Upper lobe of right lung (tissue), 1 donor: ENCODE measurements at regions not wholly inside any gene's neighbourhood (a gene's known extent, or its start where the extent isn't known, plus 50 kb on each side); places are given as distances from the start of the nearest gene placed in this dataset.

ENCODE experiments used
- ATAC-seq: fragments of 200-7000 bp; cut with Tn5 transposase; one replicate; pipeline ENCODE4 v1.9.1; 2020; ENCODE audit warnings: mild to moderate bottlenecking, moderate library complexity
- DNase-seq: peaks from one replicate; pipeline ENCODE4 v3.0.0-alpha.2; 2020
- H3K27ac ChIP-seq: fragments of 200-600 bp; one replicate; pipeline ENCODE4 v1.8.0; 2022
- H3K27me3 ChIP-seq: fragments of 200-600 bp; one replicate; pipeline ENCODE4 v1.8.0; 2022; ENCODE audit warnings: mild to moderate bottlenecking
- H3K36me3 ChIP-seq: fragments of 200-600 bp; one replicate; pipeline ENCODE4 v1.8.0; 2022
- H3K4me1 ChIP-seq: fragments of 200-600 bp; one replicate; pipeline ENCODE4 v1.8.0; 2022
- H3K4me3 ChIP-seq: fragments of 200-600 bp; one replicate; pipeline ENCODE4 v1.8.0; 2022; ENCODE audit warnings: mild to moderate bottlenecking
- H3K9me3 ChIP-seq: fragments of 200-600 bp; one replicate; pipeline ENCODE4 v1.8.0; 2022
- intact Hi-C: fragments of 100-400 bp; cut with DNase I; formaldehyde crosslinking; loops from one replicate; pipeline ENCODE4 v1.11.0; 2022
- TF ChIP-seq, protein P1 (sequence below): fragments of 200-600 bp; IDR thresholded peaks from one replicate; pipeline ENCODE4 v1.8.0; 2022; ENCODE audit warnings: antibody characterized with exemption
- donor health status: DM: no; HTN: yes; CAD: no; lungs with severe emphysema.

DNA sequence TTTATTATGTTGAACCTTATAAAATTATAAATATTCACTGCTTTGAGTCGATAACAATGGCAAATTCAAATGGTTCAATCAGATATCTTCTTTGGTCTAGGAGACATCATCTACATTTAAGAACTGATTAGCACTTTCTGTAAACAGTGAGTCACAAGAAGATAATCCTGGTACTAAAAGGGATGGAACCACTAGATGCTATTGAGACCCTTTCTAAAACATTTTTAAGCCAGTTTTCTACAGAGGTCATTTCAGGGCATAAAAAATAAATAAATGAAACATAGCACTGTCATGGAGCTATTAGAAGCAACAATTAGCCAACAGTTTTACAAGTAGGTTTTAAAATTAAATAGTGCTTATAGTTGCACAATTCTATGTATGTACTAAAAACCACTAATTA is 212.2 kb downstream of the DUSP6 start:
- H3K27me3 ChIP-seq = no peaks in the 10 kb centered on the region
- TF ChIP-seq, protein P1, sequence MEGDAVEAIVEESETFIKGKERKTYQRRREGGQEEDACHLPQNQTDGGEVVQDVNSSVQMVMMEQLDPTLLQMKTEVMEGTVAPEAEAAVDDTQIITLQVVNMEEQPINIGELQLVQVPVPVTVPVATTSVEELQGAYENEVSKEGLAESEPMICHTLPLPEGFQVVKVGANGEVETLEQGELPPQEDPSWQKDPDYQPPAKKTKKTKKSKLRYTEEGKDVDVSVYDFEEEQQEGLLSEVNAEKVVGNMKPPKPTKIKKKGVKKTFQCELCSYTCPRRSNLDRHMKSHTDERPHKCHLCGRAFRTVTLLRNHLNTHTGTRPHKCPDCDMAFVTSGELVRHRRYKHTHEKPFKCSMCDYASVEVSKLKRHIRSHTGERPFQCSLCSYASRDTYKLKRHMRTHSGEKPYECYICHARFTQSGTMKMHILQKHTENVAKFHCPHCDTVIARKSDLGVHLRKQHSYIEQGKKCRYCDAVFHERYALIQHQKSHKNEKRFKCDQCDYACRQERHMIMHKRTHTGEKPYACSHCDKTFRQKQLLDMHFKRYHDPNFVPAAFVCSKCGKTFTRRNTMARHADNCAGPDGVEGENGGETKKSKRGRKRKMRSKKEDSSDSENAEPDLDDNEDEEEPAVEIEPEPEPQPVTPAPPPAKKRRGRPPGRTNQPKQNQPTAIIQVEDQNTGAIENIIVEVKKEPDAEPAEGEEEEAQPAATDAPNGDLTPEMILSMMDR = no peak
- no peaks in the 10 kb centered on the region for H3K4me1 ChIP-seq
- ATAC-seq = no peak
- no peak overlapping the region for H3K4me3 ChIP-seq
- DNase-seq = no peak
- no peaks in the 10 kb centered on the region for H3K9me3 ChIP-seq
- no peak overlapping the region for H3K27ac ChIP-seq
- H3K36me3 ChIP-seq = no peaks in the 10 kb centered on the region
- intact Hi-C loops = no loop called here

DNA sequence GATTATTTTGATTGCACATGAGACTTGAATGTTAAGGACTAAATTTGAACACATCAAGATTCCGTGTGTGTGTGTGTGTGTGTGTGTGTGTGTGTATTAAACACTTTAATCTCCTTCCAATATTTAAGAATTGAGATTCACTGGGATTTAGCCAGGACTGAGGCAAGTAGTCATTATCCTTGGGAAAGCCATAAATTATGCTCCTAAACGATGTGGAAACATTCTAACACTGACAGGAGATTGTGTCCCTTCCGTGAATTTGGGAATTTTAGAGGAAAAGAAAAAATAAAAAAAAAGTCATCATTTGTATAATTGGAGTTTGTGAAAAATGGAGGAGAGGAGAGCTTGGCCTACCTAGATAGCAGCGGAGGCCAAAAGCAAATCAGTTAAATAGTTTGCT is 212.9 kb downstream of the DUSP6 start:
- Histone ChIP-seq H3K4me1 (no peaks in the 10 kb centered on the region), H3K27ac (no peak overlapping the region), H3K36me3 (no peaks in the 10 kb centered on the region), H3K9me3 (no peaks in the 10 kb centered on the region), H3K27me3 (no peaks in the 10 kb centered on the region), H3K4me3 (no peak overlapping the region)
- TF ChIP-seq, protein P1 = no peak
- intact Hi-C loops = no loop called here
- ATAC-seq = no peak
- DNase-seq = no peak

DNA sequence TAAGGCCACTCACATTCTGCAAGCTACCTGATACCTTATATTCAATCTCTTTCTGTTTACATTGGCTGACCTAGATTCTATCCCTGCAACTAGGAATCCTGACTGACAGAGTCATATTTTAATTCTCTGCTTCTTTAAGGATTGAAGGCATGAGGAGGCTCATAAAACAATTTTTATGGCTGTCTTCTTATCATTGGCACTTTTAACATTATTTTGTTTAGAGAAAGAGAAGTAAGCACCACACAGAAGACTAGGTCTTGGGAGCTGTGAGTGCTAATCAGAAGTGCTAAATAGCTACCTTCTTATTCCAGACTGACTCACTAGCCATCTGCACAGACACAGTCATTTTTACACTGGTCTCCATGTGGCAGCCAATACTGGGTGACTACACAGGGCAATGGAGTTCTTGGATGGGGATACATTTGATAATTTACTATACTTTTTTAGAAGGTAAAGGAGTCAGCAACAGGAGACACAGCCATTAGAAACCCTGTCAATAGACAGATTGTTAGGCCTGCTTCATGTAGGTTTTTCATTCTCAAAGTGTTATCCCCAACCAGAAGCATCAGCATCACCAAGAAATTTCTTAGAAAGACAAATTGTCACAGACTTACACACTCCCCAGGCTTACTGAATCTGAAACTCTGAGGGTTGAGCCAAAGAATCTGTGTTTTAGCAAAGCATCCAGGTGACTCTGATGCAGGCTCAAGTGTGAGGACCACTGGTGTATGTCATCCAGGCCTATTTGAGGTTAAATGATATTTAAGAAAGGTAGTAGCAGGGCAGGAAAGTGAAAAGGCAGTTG is 214.1 kb downstream of the DUSP6 start:
- intact Hi-C loops = no loop called here
- Histone ChIP-seq H3K4me3 (no peak overlapping the region), H3K27me3 (no peaks in the 10 kb centered on the region), H3K36me3 (no peaks in the 10 kb centered on the region), H3K9me3 (no peaks in the 10 kb centered on the region), H3K27ac (no peak overlapping the region), H3K4me1 (no peaks in the 10 kb centered on the region)
- TF ChIP-seq, protein P1 = no peak
- no peak for DNase-seq
- no peak for ATAC-seq

DNA sequence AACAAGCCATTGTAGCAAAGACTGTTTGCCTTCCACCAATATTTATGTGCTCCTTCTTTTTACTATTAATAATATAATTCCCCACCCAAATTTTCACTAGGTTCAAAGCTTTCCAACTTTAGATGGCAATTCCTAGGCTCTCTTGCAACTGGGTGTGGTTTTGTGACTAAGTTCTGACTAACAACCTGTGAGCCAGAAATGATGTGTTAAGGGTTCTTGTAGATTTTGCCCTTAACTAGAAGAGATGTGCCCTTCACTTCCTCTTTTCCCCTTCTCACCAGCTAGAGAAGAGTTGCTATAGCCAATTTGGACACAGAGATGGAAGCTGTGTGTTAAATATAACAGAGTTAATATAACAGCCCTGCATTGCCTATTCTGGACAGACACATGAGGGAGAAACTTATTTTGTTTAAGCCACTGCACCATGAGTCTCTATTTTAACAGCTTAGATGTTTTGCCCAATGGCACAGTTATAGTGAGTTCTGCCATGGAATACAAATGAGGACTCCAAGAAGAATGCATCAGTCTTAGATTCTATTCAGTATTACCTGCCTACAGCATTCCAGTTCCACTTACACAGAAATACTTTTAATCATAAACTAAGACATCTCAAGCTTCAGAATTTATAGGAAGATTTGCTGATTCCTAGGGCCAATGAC is 216.2 kb downstream of the DUSP6 start:
- intact Hi-C loops = no loop called here
- Histone ChIP-seq H3K4me3 (no peak overlapping the region), H3K9me3 (no peaks in the 10 kb centered on the region), H3K27ac (no peak overlapping the region), H3K27me3 (no peaks in the 10 kb centered on the region), H3K36me3 (no peaks in the 10 kb centered on the region), H3K4me1 (no peaks in the 10 kb centered on the region)
- no peak for ATAC-seq
- DNase-seq = no peak
- TF ChIP-seq, protein P1 = no peak

DNA sequence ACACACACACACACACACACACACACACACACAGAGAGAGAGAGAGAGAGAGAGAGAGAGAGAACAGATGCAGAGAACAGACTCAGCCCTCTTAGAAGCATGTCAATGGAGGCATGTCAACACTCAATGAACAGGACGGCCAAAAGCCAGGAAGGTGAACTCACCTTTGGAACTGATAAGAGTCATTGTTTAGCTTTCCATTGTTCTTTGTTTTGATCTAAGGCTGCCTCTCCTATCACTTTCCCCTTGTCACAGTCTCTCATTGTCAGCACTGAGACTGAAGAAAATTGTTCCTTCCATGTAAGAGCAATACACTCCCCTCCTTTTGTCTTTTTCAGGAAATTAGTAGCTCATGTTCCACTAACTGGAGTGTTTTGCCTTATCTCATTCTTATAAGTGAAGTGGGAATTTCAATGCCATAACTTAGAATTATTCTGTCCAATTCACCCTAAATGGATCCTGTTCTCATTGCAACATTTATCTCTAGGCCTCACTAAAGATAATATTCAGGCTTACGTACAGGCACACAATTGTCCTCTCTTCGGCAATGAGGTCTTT is 218.0 kb downstream of the DUSP6 start:
- H3K27me3 ChIP-seq = no peaks in the 10 kb centered on the region
- no peaks in the 10 kb centered on the region for H3K36me3 ChIP-seq
- intact Hi-C loops = no loop called here
- ATAC-seq (no peak), DNase-seq (no peak)
- H3K4me1 ChIP-seq = no peaks in the 10 kb centered on the region
- H3K9me3 ChIP-seq = no peaks in the 10 kb centered on the region
- no peak overlapping the region for H3K4me3 ChIP-seq
- TF ChIP-seq, protein P1 = no peak
- H3K27ac ChIP-seq = no peak overlapping the region
